ENCODE measurements at regions not wholly inside any gene's neighbourhood (a gene's known extent, or its start where the extent isn't known, plus 50 kb on each side); places are given as distances from the start of the nearest gene placed in this dataset.
"Not testable (repeated sequence)": the region's sequence is repeated elsewhere in the genome, so short reads cannot be mapped to it uniquely, and the experiment has no call there.

GRCh38 chr5:142404046-142404477 lies 79.2 kb upstream of the SPRY4 start:
- Mint-ChIP-seq H3K4me3 (no peak overlapping the region), H3K9me3 (no peaks in the 10 kb centered on the region), H3K27me3 (no peaks in the 10 kb centered on the region), H3K36me3 (ENCODE audit: low read depth) (no peaks in the 10 kb centered on the region), H3K27ac (no peak overlapping the region), H3K4me1 (peaks cover 7% of the 10 kb centered on the region)
- no peak for ATAC-seq (replicated peaks)

GRCh38 chr5:142403583-142403982 lies 78.8 kb upstream of the SPRY4 start:
- H3K27ac Mint-ChIP-seq, result no peak overlapping the region
- no peaks in the 10 kb centered on the region for H3K36me3 Mint-ChIP-seq (ENCODE audit: low read depth)
- ATAC-seq (replicated peaks), result no peak
- no peak overlapping the region for H3K4me3 Mint-ChIP-seq
- no peaks in the 10 kb centered on the region for H3K9me3 Mint-ChIP-seq
- H3K4me1 Mint-ChIP-seq, result peaks cover 7% of the 10 kb centered on the region
- no peaks in the 10 kb centered on the region for H3K27me3 Mint-ChIP-seq

- H3K4me1 Mint-ChIP-seq, result peaks cover 7% of the 10 kb centered on the region
- no peak overlapping the region for H3K4me3 Mint-ChIP-seq
- H3K36me3 Mint-ChIP-seq (ENCODE audit: low read depth), result no peaks in the 10 kb centered on the region
- peak overlapping the region; percentile 47 for H3K27ac Mint-ChIP-seq
- no peaks in the 10 kb centered on the region for H3K9me3 Mint-ChIP-seq
- H3K27me3 Mint-ChIP-seq, result no peaks in the 10 kb centered on the region
- no peak for ATAC-seq (replicated peaks)
Observed at GRCh38 chr5:142402752-142403318, 78.0 kb upstream of the SPRY4 start.

GRCh38 chr5:142400415-142400814 lies 75.6 kb upstream of the SPRY4 start:
- Mint-ChIP-seq H3K9me3 (peaks cover 17% of the 10 kb centered on the region), H3K27me3 (no peaks in the 10 kb centered on the region), H3K4me1 (peaks cover 7% of the 10 kb centered on the region), H3K4me3 (no peak overlapping the region), H3K27ac (peak overlapping the region; percentile 56), H3K36me3 (ENCODE audit: low read depth) (no peaks in the 10 kb centered on the region)
- ATAC-seq (replicated peaks), result no peak

GRCh38 chr5:142399891-142400290 lies 75.1 kb upstream of the SPRY4 start:
- Mint-ChIP-seq H3K36me3 (ENCODE audit: low read depth) (no peaks in the 10 kb centered on the region), H3K27me3 (no peaks in the 10 kb centered on the region), H3K4me1 (peaks cover 7% of the 10 kb centered on the region), H3K27ac (peak overlapping the region; percentile 56), H3K4me3 (no peak overlapping the region), H3K9me3 (peaks cover 21% of the 10 kb centered on the region)
- ATAC-seq (replicated peaks), result no peak

GRCh38 chr5:142398730-142399055 lies 73.9 kb upstream of the SPRY4 start:
- H3K27me3 Mint-ChIP-seq, result no peaks in the 10 kb centered on the region
- ATAC-seq (replicated peaks), result no peak

GRCh38 chr5:142398011-142398729 lies 73.3 kb upstream of the SPRY4 start:
- not testable (repeated sequence) for ATAC-seq (replicated peaks); H3K27me3 Mint-ChIP-seq; H3K36me3 Mint-ChIP-seq (ENCODE audit: low read depth); H3K4me3 Mint-ChIP-seq; H3K27ac Mint-ChIP-seq; H3K4me1 Mint-ChIP-seq
- H3K9me3 Mint-ChIP-seq, result peaks cover 21% of the 10 kb centered on the region

More at GRCh38 chr5:142398730-142399055, 73.9 kb upstream of the SPRY4 start:
- Mint-ChIP-seq H3K9me3 (peaks cover 21% of the 10 kb centered on the region), H3K4me1 (peaks cover 7% of the 10 kb centered on the region), H3K36me3 (ENCODE audit: low read depth) (no peaks in the 10 kb centered on the region), H3K4me3 (no peak overlapping the region), H3K27ac (no peak overlapping the region)

GRCh38 chr5:142397178-142397577 lies 72.4 kb upstream of the SPRY4 start:
- H3K27ac Mint-ChIP-seq, result no peak overlapping the region
- no peak overlapping the region for H3K4me3 Mint-ChIP-seq
- no peaks in the 10 kb centered on the region for H3K36me3 Mint-ChIP-seq (ENCODE audit: low read depth)
- H3K4me1 Mint-ChIP-seq, result peaks cover 7% of the 10 kb centered on the region
- no peaks in the 10 kb centered on the region for H3K27me3 Mint-ChIP-seq
- ATAC-seq (replicated peaks), result no peak
- peaks cover 21% of the 10 kb centered on the region for H3K9me3 Mint-ChIP-seq

- Mint-ChIP-seq H3K4me1 (peaks cover 7% of the 10 kb centered on the region), H3K27me3 (no peaks in the 10 kb centered on the region), H3K36me3 (ENCODE audit: low read depth) (no peaks in the 10 kb centered on the region), H3K4me3 (no peak overlapping the region), H3K9me3 (peaks cover 21% of the 10 kb centered on the region), H3K27ac (no peak overlapping the region)
- no peak for ATAC-seq (replicated peaks)
Observed at GRCh38 chr5:142396436-142397038, 71.7 kb upstream of the SPRY4 start.

GRCh38 chr5:142395334-142395733 lies 70.5 kb upstream of the SPRY4 start:
- no peak overlapping the region for H3K4me3 Mint-ChIP-seq
- no peak for ATAC-seq (replicated peaks)
- no peak overlapping the region for H3K27ac Mint-ChIP-seq
- H3K9me3 Mint-ChIP-seq, result peaks cover 21% of the 10 kb centered on the region
- H3K4me1 Mint-ChIP-seq, result peaks cover 7% of the 10 kb centered on the region
- H3K27me3 Mint-ChIP-seq, result no peaks in the 10 kb centered on the region
- H3K36me3 Mint-ChIP-seq (ENCODE audit: low read depth), result no peaks in the 10 kb centered on the region

- Mint-ChIP-seq H3K4me3 (no peak overlapping the region), H3K4me1 (peaks cover 4% of the 10 kb centered on the region), H3K36me3 (ENCODE audit: low read depth) (no peaks in the 10 kb centered on the region), H3K9me3 (peaks cover 11% of the 10 kb centered on the region), H3K27me3 (no peaks in the 10 kb centered on the region), H3K27ac (no peak overlapping the region)
- no peak for ATAC-seq (replicated peaks)
Observed at GRCh38 chr5:142391058-142391845, 66.4 kb upstream of the SPRY4 start.

GRCh38 chr5:142390334-142390733 lies 65.5 kb upstream of the SPRY4 start:
- H3K36me3 Mint-ChIP-seq (ENCODE audit: low read depth), result no peaks in the 10 kb centered on the region
- no peak overlapping the region for H3K27ac Mint-ChIP-seq
- peaks cover 4% of the 10 kb centered on the region for H3K4me1 Mint-ChIP-seq
- no peak overlapping the region for H3K4me3 Mint-ChIP-seq
- no peaks in the 10 kb centered on the region for H3K27me3 Mint-ChIP-seq
- peaks cover 3% of the 10 kb centered on the region for H3K9me3 Mint-ChIP-seq
- ATAC-seq (replicated peaks), result no peak

GRCh38 chr5:142388696-142389095 lies 63.9 kb upstream of the SPRY4 start:
- Mint-ChIP-seq H3K4me3 (no peak overlapping the region), H3K27ac (peak overlapping the region; percentile 11), H3K36me3 (ENCODE audit: low read depth) (no peaks in the 10 kb centered on the region), H3K9me3 (no peaks in the 10 kb centered on the region), H3K4me1 (peaks cover 4% of the 10 kb centered on the region), H3K27me3 (no peaks in the 10 kb centered on the region)
- no peak for ATAC-seq (replicated peaks)

- ATAC-seq (replicated peaks), result no peak
- Mint-ChIP-seq H3K4me1 (peaks cover 4% of the 10 kb centered on the region), H3K27me3 (no peaks in the 10 kb centered on the region), H3K9me3 (no peaks in the 10 kb centered on the region), H3K36me3 (ENCODE audit: low read depth) (no peaks in the 10 kb centered on the region), H3K4me3 (no peak overlapping the region), H3K27ac (no peak overlapping the region)
Observed at GRCh38 chr5:142387024-142387682, 62.3 kb upstream of the SPRY4 start.

Data from activated T-helper 17 cell treated with anti-CD3 and anti-CD28 coated beads, Interleukin-2, amount 50 U/mL, for 72 hours (primary cell).